CD4-positive, CD25-positive, alpha-beta regulatory T cell (primary cell): ENCODE measurements at regions not wholly inside any gene's neighbourhood (a gene's known extent, or its start where the extent isn't known, plus 50 kb on each side); places are given as distances from the start of the nearest gene placed in this dataset.
A peak's percentile ranks its signal among the peaks of the same experiment; 100 is the strongest.

Source experiments
- ATAC-seq, 2 donors: fragments of 150-1000 bp; cut with Tn5 transposase; one replicate each; pipeline ENCODE4 v1.10.0; 2021; ENCODE audit warnings: low read depth in 2 of 2, moderate number of reproducible peaks in 2 of 2, moderate library complexity in 1 of 2
- DNase-seq, 3 donors: peaks; one replicate each; pipeline versions ENCODE4 v3.0.0 to v3.0.0-alpha.2; 2012 to 2022; ENCODE audit warnings: mixed read lengths in 1 of 3
- H3K27ac ChIP-seq: one replicate; pipeline ENCODE4 v1.7.0; 2013; ENCODE audit warnings: mild to moderate bottlenecking, low read length; ENCODE audit not compliant: insufficient read depth, poor library complexity, severe bottlenecking
- H3K27me3 ChIP-seq: one replicate; pipeline ENCODE4 v1.7.0; 2013; ENCODE audit warnings: low read length; ENCODE audit not compliant: control insufficient read depth, insufficient read depth
- H3K36me3 ChIP-seq: one replicate; pipeline ENCODE4 v1.7.0; 2013; ENCODE audit warnings: mild to moderate bottlenecking, low read length, moderate library complexity; ENCODE audit not compliant: control insufficient read depth, insufficient read depth
- H3K4me1 ChIP-seq: 2 replicates; pipeline ENCODE4 v1.7.0; 2013; ENCODE audit warnings: mild to moderate bottlenecking, low read length; ENCODE audit not compliant: insufficient read depth, control insufficient read depth, poor library complexity, severe bottlenecking
- H3K4me3 ChIP-seq: one replicate; pipeline ENCODE4 v1.7.0; 2013; ENCODE audit warnings: low read depth, mild to moderate bottlenecking, low read length, moderate library complexity
- H3K9me3 ChIP-seq, 2 experiments: 1 replicate in 1 of 2; 2 replicates in 1 of 2; pipeline ENCODE4 v1.7.0; 2013; ENCODE audit warnings: low read length in 2 of 2, mild to moderate bottlenecking in 1 of 2, moderate library complexity in 1 of 2; ENCODE audit not compliant: control insufficient read depth in 2 of 2
- H3K27ac Mint-ChIP-seq, 3 donors: one replicate each; pipeline ENCODE4 v1.8.0; 2020 to 2022; ENCODE audit warnings: mild to moderate bottlenecking in 3 of 3, mixed read lengths in 3 of 3, moderate library complexity in 2 of 3
- H3K27me3 Mint-ChIP-seq: one replicate; pipeline ENCODE4 v1.8.0; 2022; ENCODE audit warnings: mild to moderate bottlenecking, mixed read lengths
- H3K36me3 Mint-ChIP-seq: one replicate; pipeline ENCODE4 v1.8.0; 2020; ENCODE audit warnings: mixed read lengths
- H3K4me1 Mint-ChIP-seq, 4 donors: one replicate each; pipeline ENCODE4 v1.8.0; 2020 to 2022; ENCODE audit warnings: mixed read lengths in 4 of 4, mild to moderate bottlenecking in 1 of 4
- H3K4me3 Mint-ChIP-seq, 4 donors: one replicate each; pipeline ENCODE4 v1.8.0; 2020 to 2022; ENCODE audit warnings: mild to moderate bottlenecking in 4 of 4, mixed read lengths in 4 of 4, moderate library complexity in 3 of 4
- H3K9me3 Mint-ChIP-seq, 7 donors: one replicate each; pipeline ENCODE4 v1.8.0; 2020 to 2022; ENCODE audit warnings: mixed read lengths in 7 of 7, mild to moderate bottlenecking in 3 of 7, moderate library complexity in 2 of 7

DNA sequence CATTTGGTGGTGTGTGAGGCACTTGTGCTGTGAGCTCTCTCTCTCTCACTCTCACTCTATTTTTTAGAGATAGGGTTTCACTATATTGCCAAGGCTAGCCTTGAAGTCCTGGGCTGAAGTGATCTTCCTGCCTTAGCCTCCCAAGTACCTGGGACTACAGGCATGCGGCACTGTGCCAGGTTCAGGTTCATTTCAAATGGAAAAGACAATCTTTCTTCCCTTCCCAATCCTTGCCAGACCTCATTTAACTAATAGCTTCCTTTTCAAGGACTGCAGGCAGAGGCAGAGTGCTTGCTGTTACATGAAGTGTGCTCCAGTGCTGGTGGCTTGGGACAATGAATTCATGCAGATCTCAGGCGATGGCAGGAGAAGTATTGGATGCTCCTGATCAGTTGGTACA, 73.2 kb upstream of the BICD1 start:
- H3K4me3 Mint-ChIP-seq = no peak overlapping the region
- no peaks in the 10 kb centered on the region for H3K9me3 ChIP-seq
- ATAC-seq (no peak), DNase-seq (no peak)
- no peaks in the 10 kb centered on the region for H3K4me1 ChIP-seq
- H3K27me3 Mint-ChIP-seq = no peaks in the 10 kb centered on the region
- H3K4me1 Mint-ChIP-seq = peaks cover 0 to 13% (median 6%) of the 10 kb centered on the region in 4 donors
- no peak overlapping the region for H3K27ac ChIP-seq
- no peaks in the 10 kb centered on the region for H3K27me3 ChIP-seq
- no peak overlapping the region for H3K4me3 ChIP-seq
- H3K9me3 Mint-ChIP-seq = no peaks in the 10 kb centered on the region
- H3K36me3 ChIP-seq = no peaks in the 10 kb centered on the region
- H3K27ac Mint-ChIP-seq = peak overlapping the region in 1 of 3 donors; percentile 79
- peaks cover 5% of the 10 kb centered on the region for H3K36me3 Mint-ChIP-seq

DNA sequence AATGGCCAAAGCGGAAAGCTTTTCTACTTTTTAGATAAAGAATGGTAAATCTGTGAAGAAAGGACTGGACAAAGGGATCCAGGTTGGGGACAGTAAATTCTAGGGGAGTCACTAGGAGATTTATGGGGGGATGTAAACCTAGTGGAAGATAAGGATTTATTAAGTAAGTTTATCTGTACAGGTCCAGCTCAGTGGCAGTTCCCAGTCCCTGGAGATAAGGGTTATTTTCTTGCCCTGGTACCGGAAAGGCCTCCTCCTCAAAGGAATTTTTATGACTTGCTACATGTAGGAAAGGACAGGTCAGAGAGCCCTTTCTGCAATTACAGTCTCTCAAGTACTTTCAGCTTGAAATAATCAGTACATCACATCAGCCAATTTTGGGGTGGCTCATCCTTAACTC, 72.6 kb upstream of the BICD1 start:
- H3K4me1 Mint-ChIP-seq = peaks cover 0 to 13% (median 6%) of the 10 kb centered on the region in 4 donors
- no peak for DNase-seq
- H3K4me3 ChIP-seq = no peak overlapping the region
- ATAC-seq = no peak
- H3K27me3 ChIP-seq = no peaks in the 10 kb centered on the region
- H3K36me3 Mint-ChIP-seq = peaks cover 5% of the 10 kb centered on the region
- H3K4me1 ChIP-seq = no peaks in the 10 kb centered on the region
- no peaks in the 10 kb centered on the region for H3K9me3 ChIP-seq
- no peak overlapping the region for H3K4me3 Mint-ChIP-seq
- no peaks in the 10 kb centered on the region for H3K9me3 Mint-ChIP-seq
- no peaks in the 10 kb centered on the region for H3K36me3 ChIP-seq
- no peak overlapping the region for H3K27ac ChIP-seq
- no peaks in the 10 kb centered on the region for H3K27me3 Mint-ChIP-seq
- H3K27ac Mint-ChIP-seq = peak overlapping the region in 1 of 3 donors; percentile 22

DNA sequence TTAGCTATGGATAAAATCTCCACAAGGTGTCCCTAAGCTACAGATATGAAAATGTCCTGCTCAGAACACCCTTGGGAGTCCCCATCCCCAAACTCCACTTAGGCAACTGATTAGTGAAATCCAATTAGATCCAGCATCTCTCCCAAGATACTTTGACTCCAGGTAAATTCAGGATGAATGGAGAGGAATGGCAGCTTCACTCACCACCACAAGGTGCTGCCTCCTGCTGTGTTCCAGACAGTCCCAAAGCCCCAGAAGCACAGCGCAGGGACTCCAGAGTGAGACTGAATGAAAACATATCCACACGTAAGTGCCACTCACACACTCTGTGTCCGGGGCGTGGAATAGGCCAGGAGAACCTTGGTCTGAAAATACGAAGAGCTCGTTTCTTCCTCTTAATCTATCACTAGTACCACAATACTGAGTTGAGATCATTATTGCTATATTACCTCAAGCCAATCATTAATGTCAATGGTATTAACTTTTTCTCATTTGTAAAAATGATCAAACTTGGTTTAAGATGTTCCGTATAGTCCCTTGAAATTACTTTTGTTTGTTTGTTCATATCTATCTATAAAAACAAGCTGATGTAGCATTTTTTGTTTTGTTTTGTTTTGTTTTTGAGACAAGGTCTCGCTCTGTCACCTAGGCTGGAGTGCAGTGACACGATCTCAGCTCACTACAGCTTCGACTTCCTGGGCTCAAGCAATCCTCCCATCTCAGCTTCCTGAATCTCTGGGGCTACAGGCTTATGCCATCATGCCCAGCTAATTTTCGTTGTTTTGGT, 70.0 kb upstream of the BICD1 start:
- H3K36me3 ChIP-seq = no peaks in the 10 kb centered on the region
- Mint-ChIP-seq H3K9me3 (peaks cover 0 to 1% (median 0%) of the 10 kb centered on the region in 7 donors), H3K4me3 (no peak overlapping the region), H3K27ac (peak overlapping the region in 1 of 3 donors; percentile 23), H3K27me3 (no peaks in the 10 kb centered on the region), H3K4me1 (peaks cover 0 to 8% (median 5%) of the 10 kb centered on the region in 4 donors), H3K36me3 (peaks cover 5% of the 10 kb centered on the region)
- H3K27me3 ChIP-seq = no peaks in the 10 kb centered on the region
- no peaks in the 10 kb centered on the region for H3K9me3 ChIP-seq
- no peaks in the 10 kb centered on the region for H3K4me1 ChIP-seq
- ATAC-seq (no peak), DNase-seq (no peak)
- no peak overlapping the region for H3K27ac ChIP-seq
- H3K4me3 ChIP-seq = no peak overlapping the region

DNA sequence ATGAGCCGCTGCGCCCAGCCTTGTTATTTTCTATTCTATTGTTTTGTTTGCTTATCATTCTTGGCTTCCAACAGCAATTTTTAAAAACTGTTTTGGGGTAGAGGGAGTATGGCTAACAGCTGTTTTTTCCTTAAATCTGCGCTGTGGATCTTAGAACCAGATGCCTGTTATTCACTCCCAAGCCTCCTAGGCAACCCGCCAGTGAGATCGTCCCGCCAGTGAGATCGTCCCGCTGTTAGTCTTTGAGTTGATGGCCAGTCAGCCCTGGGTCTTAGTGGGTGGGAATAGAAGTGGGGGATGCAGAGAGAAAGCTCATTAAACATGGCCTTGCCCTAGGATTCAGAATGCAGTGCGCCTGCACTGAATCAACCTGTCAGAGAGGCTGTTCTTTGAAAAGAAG, 67.3 kb upstream of the BICD1 start:
- no peaks in the 10 kb centered on the region for H3K36me3 ChIP-seq
- H3K4me1 ChIP-seq = no peaks in the 10 kb centered on the region
- no peak overlapping the region for H3K4me3 Mint-ChIP-seq
- ATAC-seq (no peak), DNase-seq (no peak)
- H3K27me3 ChIP-seq = no peaks in the 10 kb centered on the region
- peaks cover 0 to 15% (median 3%) of the 10 kb centered on the region in 7 donors for H3K9me3 Mint-ChIP-seq
- H3K36me3 Mint-ChIP-seq = peaks cover 11% of the 10 kb centered on the region
- peaks cover 0 to 4% (median 0%) of the 10 kb centered on the region in 4 donors for H3K4me1 Mint-ChIP-seq
- H3K27ac Mint-ChIP-seq = no peak overlapping the region
- H3K27me3 Mint-ChIP-seq = no peaks in the 10 kb centered on the region
- peaks cover 10 to 13% of the 10 kb centered on the region in 2 experiments for H3K9me3 ChIP-seq
- H3K4me3 ChIP-seq = no peak overlapping the region
- no peak overlapping the region for H3K27ac ChIP-seq

DNA sequence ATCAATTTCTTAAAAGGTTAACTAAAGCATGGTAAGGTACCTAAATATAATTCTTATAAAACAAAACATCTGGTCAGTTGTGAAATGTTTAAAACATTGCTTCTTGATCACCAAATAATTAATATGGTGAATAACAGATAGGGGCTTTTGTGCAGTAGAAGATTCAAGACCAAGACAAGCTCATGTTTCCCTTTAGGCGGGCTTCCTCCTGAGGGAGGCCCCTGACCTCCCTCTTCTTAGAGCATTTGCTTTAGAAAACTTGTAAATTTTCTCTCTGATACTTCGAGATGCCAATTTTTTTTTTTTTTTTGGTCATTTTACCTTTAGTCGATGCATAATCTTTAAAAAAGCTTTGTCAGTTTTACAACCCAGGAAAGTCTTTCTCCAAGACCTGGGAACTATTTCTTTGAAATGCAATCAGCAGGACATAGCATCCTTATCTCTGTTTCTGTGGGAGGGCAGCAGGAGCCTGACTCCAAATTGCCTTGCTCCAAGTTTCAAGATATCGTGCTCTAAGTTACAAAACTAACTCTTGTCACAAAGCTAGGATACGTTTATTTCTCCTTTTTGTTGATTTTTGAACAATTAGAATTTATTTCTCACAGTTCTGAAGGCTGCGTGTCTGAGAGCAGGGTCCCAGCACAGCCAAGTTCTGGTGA, 66.6 kb upstream of the BICD1 start:
- H3K36me3 Mint-ChIP-seq = peaks cover 12% of the 10 kb centered on the region
- Histone ChIP-seq H3K27ac (no peak overlapping the region), H3K4me1 (no peaks in the 10 kb centered on the region), H3K36me3 (no peaks in the 10 kb centered on the region), H3K9me3 (peaks cover 13 to 19% of the 10 kb centered on the region in 2 experiments), H3K4me3 (no peak overlapping the region), H3K27me3 (no peaks in the 10 kb centered on the region)
- H3K4me3 Mint-ChIP-seq = no peak overlapping the region
- ATAC-seq = no peak
- H3K4me1 Mint-ChIP-seq = peaks cover 0 to 4% (median 0%) of the 10 kb centered on the region in 4 donors
- DNase-seq = no peak
- no peaks in the 10 kb centered on the region for H3K27me3 Mint-ChIP-seq
- no peak overlapping the region for H3K27ac Mint-ChIP-seq
- peaks cover 0 to 18% (median 4%) of the 10 kb centered on the region in 7 donors for H3K9me3 Mint-ChIP-seq

DNA sequence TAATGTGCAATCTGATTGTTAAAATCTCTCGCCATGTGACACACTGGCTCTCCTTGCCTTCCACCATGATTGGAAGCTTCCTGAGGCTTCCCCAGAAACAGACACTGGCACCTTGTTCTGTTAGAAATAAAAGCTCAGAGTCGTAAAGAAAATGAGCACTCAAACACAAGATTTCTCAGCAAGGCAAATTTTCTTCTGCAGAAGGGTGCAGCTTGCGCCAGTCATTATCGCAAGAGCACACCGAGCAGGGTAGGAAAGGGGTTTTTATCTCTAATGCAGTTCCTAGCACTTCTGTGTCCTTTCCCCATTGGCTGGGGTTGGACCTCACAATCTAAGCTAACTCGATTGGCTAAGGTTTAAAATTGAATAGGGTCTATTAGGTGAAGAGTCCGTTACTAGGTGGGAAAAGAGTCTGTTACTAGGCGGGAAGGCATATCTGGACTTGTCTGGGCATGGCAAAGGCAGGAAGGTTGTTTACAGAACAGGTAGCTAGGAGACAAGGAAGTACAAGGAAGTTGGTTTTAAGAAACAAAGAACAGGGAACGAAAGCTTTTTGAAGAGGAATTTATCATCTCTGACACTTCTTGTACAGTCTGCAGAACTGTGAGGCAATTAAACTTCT, 62.6 kb upstream of the BICD1 start:
- H3K27ac ChIP-seq = no peak overlapping the region
- peaks cover 13 to 19% of the 10 kb centered on the region in 2 experiments for H3K9me3 ChIP-seq
- H3K4me3 ChIP-seq = no peak overlapping the region
- Mint-ChIP-seq H3K4me3 (no peak overlapping the region), H3K36me3 (peaks cover 12% of the 10 kb centered on the region), H3K27me3 (no peaks in the 10 kb centered on the region), H3K9me3 (peaks cover 0 to 22% (median 4%) of the 10 kb centered on the region in 7 donors), H3K27ac (peak overlapping the region in 1 of 3 donors; percentile 65), H3K4me1 (peaks cover 0 to 4% (median 0%) of the 10 kb centered on the region in 4 donors)
- H3K27me3 ChIP-seq = no peaks in the 10 kb centered on the region
- no peak for ATAC-seq
- H3K4me1 ChIP-seq = no peaks in the 10 kb centered on the region
- no peaks in the 10 kb centered on the region for H3K36me3 ChIP-seq
- no peak for DNase-seq

DNA sequence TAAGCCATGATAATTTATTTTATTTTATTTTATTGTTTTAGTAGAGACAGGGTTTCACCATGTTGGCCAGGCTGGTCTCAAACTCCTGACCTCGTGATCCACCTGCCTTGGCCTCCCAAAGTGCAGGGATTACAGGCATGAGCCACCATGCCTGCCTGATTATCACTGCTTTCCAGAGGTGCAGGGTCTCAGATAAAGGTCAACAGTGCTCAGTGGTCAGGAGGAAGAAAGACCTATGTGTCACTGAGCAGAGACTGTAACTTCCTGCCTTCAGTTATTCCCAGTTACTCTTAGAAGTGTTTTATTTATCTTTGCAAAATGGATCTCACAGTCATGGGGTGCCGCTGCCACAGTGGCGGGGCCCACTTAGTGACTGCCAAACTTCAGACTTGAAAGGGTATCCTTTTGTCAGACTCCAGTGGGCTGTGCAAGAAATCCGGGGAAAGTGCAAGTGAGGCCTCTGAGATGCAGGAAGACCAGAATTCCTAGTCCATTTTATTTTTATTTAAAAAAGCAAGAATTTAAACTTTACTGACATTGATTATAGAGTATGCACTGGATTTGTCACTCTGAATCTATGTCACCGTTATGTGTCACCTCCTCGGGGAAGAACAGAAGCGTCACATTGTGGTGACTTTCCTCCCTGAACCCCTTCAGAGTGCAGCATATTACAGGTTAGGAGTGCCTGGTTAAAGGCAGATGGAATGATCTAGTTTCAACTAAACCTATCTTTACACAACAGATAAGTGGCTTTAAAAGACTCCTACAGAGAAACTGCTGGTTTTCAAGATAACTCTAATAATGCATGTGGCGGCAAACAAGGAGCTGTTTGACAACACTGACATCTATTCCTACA, 59.1 kb upstream of the BICD1 start:
- ATAC-seq = no peak

More for the DNA sequence above, 59.1 kb upstream of the BICD1 start:
- no peaks in the 10 kb centered on the region for H3K27me3 ChIP-seq
- Mint-ChIP-seq H3K9me3 (peaks cover 0 to 20% (median 4%) of the 10 kb centered on the region in 7 donors), H3K27ac (peak overlapping the region in 2 of 3 donors; percentile 32 to 51), H3K4me3 (no peak overlapping the region), H3K4me1 (peaks cover 0 to 5% (median 0%) of the 10 kb centered on the region in 4 donors), H3K36me3 (peaks cover 16% of the 10 kb centered on the region), H3K27me3 (no peaks in the 10 kb centered on the region)
- H3K27ac ChIP-seq = no peak overlapping the region
- peaks cover 13 to 19% of the 10 kb centered on the region in 2 experiments for H3K9me3 ChIP-seq
- H3K36me3 ChIP-seq = no peaks in the 10 kb centered on the region
- H3K4me3 ChIP-seq = no peak overlapping the region
- H3K4me1 ChIP-seq = no peaks in the 10 kb centered on the region
- DNase-seq = no peak
